Keratinocyte (primary cell): ENCODE measurements at regions not wholly inside any gene's neighbourhood (a gene's known extent, or its start where the extent isn't known, plus 50 kb on each side); places are given as distances from the start of the nearest gene placed in this dataset.

Source experiments
- DNase-seq: peaks from one replicate; pipeline ENCODE4 v3.0.0-alpha.2; 2011; ENCODE audit warnings: low read depth, missing footprints, low spot score
- FAIRE-seq: peaks from 2 replicates; lab custom pipeline; 2011; peaks lifted over from hg19 to GRCh38; lab: Jason Lieb, UNC
- H2AFZ ChIP-seq: 2 replicates; pipeline ENCODE4 v1.6.0; 2012; ENCODE audit warnings: low read length, control low read depth, inconsistent platforms; ENCODE audit not compliant: control insufficient read depth
- H3K27ac ChIP-seq: 2 replicates; pipeline ENCODE4 v1.5.1; 2011; ENCODE audit warnings: low read length; ENCODE audit not compliant: control insufficient read depth, insufficient read depth
- H3K27me3 ChIP-seq: 3 replicates; pipeline ENCODE4 v1.6.0; 2011; ENCODE audit warnings: low read length; ENCODE audit not compliant: control insufficient read depth, insufficient read depth; ENCODE audit errors: extremely low read depth
- H3K36me3 ChIP-seq, 2 experiments: 2 replicates in 1 of 2; 3 replicates in 1 of 2; pipeline ENCODE4 v1.5.1; 2011; ENCODE audit warnings: low read length in 2 of 2, mild to moderate bottlenecking in 1 of 2; ENCODE audit not compliant: control insufficient read depth in 2 of 2, insufficient read depth in 2 of 2; ENCODE audit errors: extremely low read depth in 1 of 2
- H3K4me1 ChIP-seq: 3 replicates; pipeline ENCODE4 v1.5.1; 2011; ENCODE audit warnings: low read length; ENCODE audit not compliant: control insufficient read depth, insufficient read depth; ENCODE audit errors: extremely low read depth
- H3K4me2 ChIP-seq: 3 replicates; pipeline ENCODE4 v1.6.0; 2011; ENCODE audit warnings: low read depth, low read length; ENCODE audit not compliant: control insufficient read depth, insufficient read depth; ENCODE audit errors: extremely low read depth
- H3K4me3 ChIP-seq, 3 experiments: fragments of 200-600 bp in 1 of 3; sonication (generic) in 1 of 3; 2 replicates in 2 of 3; 3 replicates in 1 of 3; pipeline ENCODE4 v1.5.1; 2011 to 2016; ENCODE audit warnings: low read length in 3 of 3, mild to moderate bottlenecking in 3 of 3, control low read depth in 2 of 3, inconsistent platforms in 1 of 3, low read depth in 1 of 3, mixed read lengths in 1 of 3, mixed run types in 1 of 3, moderate library complexity in 1 of 3; ENCODE audit not compliant: control insufficient read depth in 2 of 3, insufficient read depth in 2 of 3; ENCODE audit errors: extremely low read depth in 1 of 3
- H3K79me2 ChIP-seq: 2 replicates; pipeline ENCODE4 v1.6.0; 2012; ENCODE audit warnings: low read length; ENCODE audit not compliant: control insufficient read depth, insufficient read depth
- H3K9ac ChIP-seq: 3 replicates; pipeline ENCODE4 v1.6.0; 2011; ENCODE audit warnings: low read length; ENCODE audit not compliant: control insufficient read depth, insufficient read depth; ENCODE audit errors: extremely low read depth
- H3K9me1 ChIP-seq: 3 replicates; pipeline ENCODE4 v1.6.0; 2011; ENCODE audit warnings: low read length; ENCODE audit not compliant: control insufficient read depth, insufficient read depth; ENCODE audit errors: extremely low read depth
- H3K9me3 ChIP-seq: 2 replicates; pipeline ENCODE4 v1.5.1; 2012; ENCODE audit warnings: low read depth, low read length; ENCODE audit not compliant: control insufficient read depth
- H4K20me1 ChIP-seq: 3 replicates; pipeline ENCODE4 v1.6.0; 2011; ENCODE audit warnings: low read length; ENCODE audit not compliant: control insufficient read depth, insufficient read depth; ENCODE audit errors: extremely low read depth
- EZH2 ChIP-seq: IDR thresholded peaks from one replicate; pipeline ENCODE4 v1.6.1; 2012; ENCODE audit warnings: inconsistent platforms, mild to moderate bottlenecking, low read length, moderate library complexity
- dilution Hi-C: fragments of 300-500 bp; cut with MboI; formaldehyde crosslinking; loops from one replicate; pipeline ENCODE4 v1.7.0; 2020; ENCODE audit warnings: low sequenced_read_pairs; ENCODE audit not compliant: extremely low pct_ligation_motif_present
- TF ChIP-seq, protein P1 (sequence below), 3 experiments: IDR thresholded peaks in 1 of 3; conservative IDR thresholded peaks in 1 of 3; optimal IDR thresholded peaks in 1 of 3; 2 replicates in 2 of 3; 3 replicates in 1 of 3; pipeline versions ENCODE3 to v1.5.1; 2011; ENCODE audit warnings: low read length in 3 of 3, mild to moderate bottlenecking in 3 of 3, moderate library complexity in 2 of 3, control low read depth in 1 of 3, inconsistent platforms in 1 of 3; ENCODE audit not compliant: insufficient read depth in 2 of 3; ENCODE audit errors: extremely low read depth in 1 of 3

GRCh38 chr1:117679868-117680267 lies 74.0 kb downstream of the TENT5C start:
- Histone ChIP-seq H3K4me1 (no peaks in the 10 kb centered on the region), H3K27me3 (no peaks in the 10 kb centered on the region), H4K20me1 (no peaks in the 10 kb centered on the region), H3K9ac (no peak overlapping the region), H3K9me3 (no peaks in the 10 kb centered on the region), H3K4me2 (no peak overlapping the region), H3K36me3 (no peaks in the 10 kb centered on the region), H3K4me3 (no peak overlapping the region), H3K27ac (no peak overlapping the region), H2AFZ (no peak overlapping the region), H3K9me1 (no peaks in the 10 kb centered on the region), H3K79me2 (no peaks in the 10 kb centered on the region)
- TF ChIP-seq, protein P1, sequence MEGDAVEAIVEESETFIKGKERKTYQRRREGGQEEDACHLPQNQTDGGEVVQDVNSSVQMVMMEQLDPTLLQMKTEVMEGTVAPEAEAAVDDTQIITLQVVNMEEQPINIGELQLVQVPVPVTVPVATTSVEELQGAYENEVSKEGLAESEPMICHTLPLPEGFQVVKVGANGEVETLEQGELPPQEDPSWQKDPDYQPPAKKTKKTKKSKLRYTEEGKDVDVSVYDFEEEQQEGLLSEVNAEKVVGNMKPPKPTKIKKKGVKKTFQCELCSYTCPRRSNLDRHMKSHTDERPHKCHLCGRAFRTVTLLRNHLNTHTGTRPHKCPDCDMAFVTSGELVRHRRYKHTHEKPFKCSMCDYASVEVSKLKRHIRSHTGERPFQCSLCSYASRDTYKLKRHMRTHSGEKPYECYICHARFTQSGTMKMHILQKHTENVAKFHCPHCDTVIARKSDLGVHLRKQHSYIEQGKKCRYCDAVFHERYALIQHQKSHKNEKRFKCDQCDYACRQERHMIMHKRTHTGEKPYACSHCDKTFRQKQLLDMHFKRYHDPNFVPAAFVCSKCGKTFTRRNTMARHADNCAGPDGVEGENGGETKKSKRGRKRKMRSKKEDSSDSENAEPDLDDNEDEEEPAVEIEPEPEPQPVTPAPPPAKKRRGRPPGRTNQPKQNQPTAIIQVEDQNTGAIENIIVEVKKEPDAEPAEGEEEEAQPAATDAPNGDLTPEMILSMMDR (optimal IDR thresholded peaks at IDR 0.05 in 1 of 3, IDR thresholded peaks at IDR 0.05 in 1 of 3, conservative IDR thresholded peaks at IDR 0.05 in 1 of 3; ENCODE audit: extremely low read depth in 1 of 3, insufficient read depth in 2 of 3, low read length in 3 of 3), result no peak
- no peak for TF ChIP-seq EZH2
- dilution Hi-C loops, result no loop called here
- no peak for FAIRE-seq
- DNase-seq, result no peak

DNA sequence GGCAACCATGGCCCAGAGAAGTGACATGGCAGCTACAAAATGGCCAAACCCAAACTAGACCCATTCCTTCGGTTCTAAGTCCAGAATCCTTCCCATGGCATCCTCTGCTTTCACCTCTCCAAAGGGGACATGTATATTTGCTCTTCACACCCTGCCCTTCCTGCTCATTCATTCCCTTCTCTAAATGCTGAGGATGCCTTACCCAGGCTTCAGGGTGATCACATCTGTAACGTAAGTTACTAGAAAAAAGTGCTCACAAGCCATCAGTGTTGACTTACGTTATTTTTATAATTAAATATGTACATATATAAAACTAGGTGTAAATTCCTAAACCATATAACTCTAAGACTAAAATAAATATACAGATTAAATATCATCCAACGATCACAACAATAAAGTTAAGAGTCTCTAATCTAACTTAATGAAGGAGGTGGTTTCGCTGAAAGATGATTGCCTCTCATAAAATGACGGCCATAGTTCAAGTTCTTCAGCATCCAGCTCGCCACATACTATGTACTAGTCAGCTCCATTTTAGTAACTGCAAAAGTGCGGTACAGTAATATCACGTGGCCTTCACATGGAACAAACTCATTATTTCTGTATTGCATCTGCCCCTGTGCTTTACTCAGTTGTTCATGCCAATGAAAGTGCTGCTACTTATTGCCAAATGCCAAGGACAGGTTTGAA lies 74.6 kb downstream of the TENT5C start:
- Histone ChIP-seq H3K79me2 (no peaks in the 10 kb centered on the region), H2AFZ (no peak overlapping the region), H3K9me1 (no peaks in the 10 kb centered on the region), H3K27me3 (no peaks in the 10 kb centered on the region), H3K9ac (no peak overlapping the region), H3K36me3 (no peaks in the 10 kb centered on the region), H3K4me3 (no peak overlapping the region), H3K4me2 (no peak overlapping the region), H4K20me1 (no peaks in the 10 kb centered on the region), H3K27ac (no peak overlapping the region), H3K9me3 (no peaks in the 10 kb centered on the region), H3K4me1 (no peaks in the 10 kb centered on the region)
- no peak for TF ChIP-seq EZH2
- TF ChIP-seq, protein P1 (optimal IDR thresholded peaks at IDR 0.05 in 1 of 3, IDR thresholded peaks at IDR 0.05 in 1 of 3, conservative IDR thresholded peaks at IDR 0.05 in 1 of 3; ENCODE audit: extremely low read depth in 1 of 3, insufficient read depth in 2 of 3, low read length in 3 of 3), result no peak
- dilution Hi-C loops, result no loop called here
- FAIRE-seq (no peak), DNase-seq (no peak)
